Ovary (tissue), 3 donors: ENCODE measurements at regions not wholly inside any gene's neighbourhood (a gene's known extent, or its start where the extent isn't known, plus 50 kb on each side); places are given as distances from the start of the nearest gene placed in this dataset.

ENCODE experiments used
- POLR2A ChIP-seq: fragments of 450-650 bp; IDR thresholded peaks from one replicate; pipeline ENCODE4 v1.6.1; 2017; ENCODE audit warnings: antibody characterized with exemption, mild to moderate bottlenecking, moderate library complexity
- TF ChIP-seq, protein P1 (sequence below), 3 donors: fragments of 450-650 bp in 2 of 3; fragments of 200-600 bp in 1 of 3; IDR thresholded peaks; one replicate each; pipeline versions ENCODE4 v1.5.1 to v1.8.0; 2016 to 2022; ENCODE audit warnings: antibody characterized with exemption in 3 of 3, mild to moderate bottlenecking in 1 of 3
- donor health status: DM: no; HTN: no; CAD: no.

DNA sequence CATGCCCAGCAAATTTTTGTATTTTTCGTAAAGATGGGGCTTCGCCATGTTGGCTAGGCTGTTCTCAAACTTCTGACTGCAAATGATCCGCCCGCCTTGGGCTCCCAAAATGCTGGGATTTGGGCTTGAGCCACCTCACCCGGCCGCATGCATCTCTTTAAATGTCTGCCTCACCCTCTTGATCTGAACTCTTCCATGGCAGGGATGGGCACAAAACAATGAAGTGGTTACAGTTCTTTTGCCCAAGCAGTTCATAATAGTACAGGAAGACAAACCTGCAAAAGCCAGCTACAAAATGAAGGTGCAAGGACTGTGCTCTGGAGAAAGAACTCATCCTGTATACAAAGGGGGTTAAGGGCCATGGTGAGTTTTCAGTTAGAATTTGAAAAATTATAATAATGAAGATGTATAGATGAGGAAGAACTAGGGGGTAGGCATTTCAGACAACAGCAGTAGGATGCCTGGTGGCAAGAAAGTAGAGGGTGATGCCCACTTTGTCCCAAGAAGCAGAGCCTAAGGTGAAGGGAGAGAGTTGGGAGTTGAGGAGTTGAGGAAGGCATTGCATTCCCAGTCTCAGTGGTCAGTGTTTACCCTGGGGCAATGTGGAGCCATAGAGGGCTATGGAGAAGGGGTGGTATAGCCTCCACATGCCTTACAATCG is 160.8 kb upstream of the MYCN start:
- TF ChIP-seq, protein P1, sequence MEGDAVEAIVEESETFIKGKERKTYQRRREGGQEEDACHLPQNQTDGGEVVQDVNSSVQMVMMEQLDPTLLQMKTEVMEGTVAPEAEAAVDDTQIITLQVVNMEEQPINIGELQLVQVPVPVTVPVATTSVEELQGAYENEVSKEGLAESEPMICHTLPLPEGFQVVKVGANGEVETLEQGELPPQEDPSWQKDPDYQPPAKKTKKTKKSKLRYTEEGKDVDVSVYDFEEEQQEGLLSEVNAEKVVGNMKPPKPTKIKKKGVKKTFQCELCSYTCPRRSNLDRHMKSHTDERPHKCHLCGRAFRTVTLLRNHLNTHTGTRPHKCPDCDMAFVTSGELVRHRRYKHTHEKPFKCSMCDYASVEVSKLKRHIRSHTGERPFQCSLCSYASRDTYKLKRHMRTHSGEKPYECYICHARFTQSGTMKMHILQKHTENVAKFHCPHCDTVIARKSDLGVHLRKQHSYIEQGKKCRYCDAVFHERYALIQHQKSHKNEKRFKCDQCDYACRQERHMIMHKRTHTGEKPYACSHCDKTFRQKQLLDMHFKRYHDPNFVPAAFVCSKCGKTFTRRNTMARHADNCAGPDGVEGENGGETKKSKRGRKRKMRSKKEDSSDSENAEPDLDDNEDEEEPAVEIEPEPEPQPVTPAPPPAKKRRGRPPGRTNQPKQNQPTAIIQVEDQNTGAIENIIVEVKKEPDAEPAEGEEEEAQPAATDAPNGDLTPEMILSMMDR (IDR thresholded peaks at IDR 0.05), result no peak
- no peak for TF ChIP-seq POLR2A
